OCI-M2 (cell line): ENCODE measurements at regions not wholly inside any gene's neighbourhood (a gene's known extent, or its start where the extent isn't known, plus 50 kb on each side); places are given as distances from the start of the nearest gene placed in this dataset.
"Not testable (repeated sequence)": the region's sequence is repeated elsewhere in the genome, so short reads cannot be mapped to it uniquely, and the experiment has no call there.

Experiments used
- DNase-seq: peaks from one replicate; lab custom pipeline; 2025; ENCODE audit not compliant: unreplicated experiment; lab: John Stamatoyannopoulos, UW

DNA sequence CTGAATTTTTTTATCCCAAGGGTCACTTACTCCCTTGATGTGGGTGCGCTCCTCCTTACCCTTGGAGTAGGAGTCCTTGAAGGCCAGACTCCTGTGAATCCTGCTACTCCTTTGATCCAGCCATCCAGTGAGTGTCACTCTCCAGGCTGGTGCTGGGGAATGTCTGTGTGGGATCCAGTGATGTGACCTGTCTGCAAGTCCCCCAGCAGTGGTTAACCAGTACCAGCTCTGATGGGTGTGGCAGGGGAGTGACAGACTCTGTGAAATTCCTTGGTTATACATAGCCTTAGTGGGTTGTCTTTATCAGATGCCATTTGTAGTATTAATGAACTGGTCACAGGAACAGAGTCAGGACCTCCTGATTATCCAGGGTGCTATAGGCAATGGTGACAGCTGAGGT, 409.5 kb upstream of the LMO3 start:
- no peak for DNase-seq

GRCh38 chr12:17007442-17008040, 401.6 kb upstream of the LMO3 start:
- DNase-seq = not testable (repeated sequence)

DNA sequence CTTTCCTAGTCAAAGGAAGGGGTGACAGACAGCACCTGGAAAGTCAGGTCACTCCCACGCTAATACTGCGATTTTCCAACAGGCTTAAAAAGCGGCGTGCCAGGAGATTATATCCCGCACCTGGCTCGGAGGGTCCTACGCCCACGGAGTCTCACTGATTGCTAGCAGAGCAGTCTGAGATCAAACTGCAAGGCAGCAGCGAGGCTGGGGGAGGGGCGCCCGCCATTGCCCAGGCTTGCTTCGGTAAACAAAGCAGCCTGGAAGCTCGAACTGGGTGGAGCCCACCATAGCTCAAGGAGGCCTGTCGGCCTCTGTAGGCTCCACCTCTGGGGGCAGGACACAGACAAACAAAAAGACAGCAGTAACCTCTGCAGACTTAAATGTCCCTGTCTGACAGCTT, 392.6 kb upstream of the LMO3 start:
- not testable (repeated sequence) for DNase-seq

DNA sequence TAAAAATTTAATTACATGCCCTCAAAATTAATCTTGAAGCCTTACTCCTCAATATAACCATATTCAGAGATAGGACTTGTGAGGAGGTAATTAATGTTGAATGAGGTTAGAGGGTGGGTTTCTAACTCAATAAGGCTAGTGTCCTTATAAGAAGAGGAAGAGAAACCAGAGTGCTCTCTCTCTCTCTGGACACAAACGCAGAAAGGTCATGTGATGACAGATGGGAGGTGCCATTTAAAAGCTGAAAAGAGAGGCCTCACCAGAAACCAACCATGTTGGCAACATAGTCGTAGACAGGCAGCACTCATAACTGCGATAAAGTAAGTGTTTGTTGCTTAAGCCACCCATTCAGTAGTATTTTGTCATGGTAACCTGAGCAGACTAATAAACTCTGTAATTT, 378.5 kb upstream of the LMO3 start:
- no peak for DNase-seq

- DNase-seq = no peak
These were observed 367.2 kb upstream of the LMO3 start for GRCh38 chr12:16972923-16973770.

DNA sequence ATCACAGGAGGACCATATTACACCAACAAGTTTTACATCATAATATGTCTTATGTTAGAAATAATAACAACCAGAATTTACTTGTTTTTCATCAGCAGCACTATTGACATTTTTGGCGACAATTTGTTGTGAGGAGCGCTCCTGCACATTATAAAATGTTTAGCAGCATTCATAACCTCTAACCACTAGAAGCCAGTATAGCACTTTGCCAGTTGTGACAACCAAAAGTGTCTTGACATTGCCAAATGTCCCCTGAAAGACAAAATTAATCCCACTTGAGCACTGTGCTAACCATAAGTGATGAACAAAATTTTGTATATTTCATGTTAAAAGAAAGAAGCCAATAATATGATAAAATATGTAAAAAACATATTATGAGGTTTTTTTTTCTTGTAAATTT, 356.9 kb upstream of the LMO3 start:
- no peak for DNase-seq

GRCh38 chr12:16955083-16955657, 349.2 kb upstream of the LMO3 start:
- DNase-seq = no peak

GRCh38 chr12:16949871-16950667, 344.1 kb upstream of the LMO3 start:
- no peak for DNase-seq

DNA sequence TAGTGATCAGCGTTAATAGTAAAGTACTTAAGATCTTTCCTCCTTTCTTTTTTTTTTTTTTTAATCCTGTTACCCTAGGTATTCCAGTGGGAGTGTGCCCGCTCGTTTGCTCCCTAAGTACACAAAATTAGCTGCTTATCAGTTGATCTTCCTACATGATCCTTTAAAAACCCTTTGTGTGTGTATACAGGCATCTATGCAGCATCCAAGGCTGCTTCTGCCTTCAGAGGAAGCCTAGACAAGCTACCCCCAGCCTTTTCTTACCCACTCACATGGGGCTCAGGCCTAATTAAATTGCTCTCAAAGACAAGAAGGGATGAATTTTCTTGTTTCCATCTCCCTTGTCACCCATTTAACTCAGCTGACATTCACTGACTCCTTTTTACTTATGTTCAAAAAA, 343.4 kb upstream of the LMO3 start:
- DNase-seq = no peak

DNA sequence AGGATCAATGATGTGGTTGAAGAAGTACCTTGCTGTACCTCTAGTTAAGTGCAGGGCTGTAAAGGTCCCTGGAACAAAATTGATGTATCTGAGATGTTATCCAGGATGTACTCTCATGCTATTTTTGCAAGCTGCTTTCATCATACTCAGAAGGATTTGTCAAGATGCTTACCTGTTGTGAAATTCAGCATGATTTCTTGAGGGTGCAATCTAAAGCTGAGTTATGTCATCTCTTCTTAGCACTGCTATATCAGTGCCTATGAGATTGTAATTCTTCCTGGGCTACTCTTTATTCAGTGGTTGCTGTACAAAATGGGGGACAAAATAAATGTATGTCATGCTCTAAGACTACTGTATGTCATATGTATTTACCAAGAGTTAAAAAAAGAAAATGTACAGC, 340.7 kb upstream of the LMO3 start:
- no peak for DNase-seq

DNA sequence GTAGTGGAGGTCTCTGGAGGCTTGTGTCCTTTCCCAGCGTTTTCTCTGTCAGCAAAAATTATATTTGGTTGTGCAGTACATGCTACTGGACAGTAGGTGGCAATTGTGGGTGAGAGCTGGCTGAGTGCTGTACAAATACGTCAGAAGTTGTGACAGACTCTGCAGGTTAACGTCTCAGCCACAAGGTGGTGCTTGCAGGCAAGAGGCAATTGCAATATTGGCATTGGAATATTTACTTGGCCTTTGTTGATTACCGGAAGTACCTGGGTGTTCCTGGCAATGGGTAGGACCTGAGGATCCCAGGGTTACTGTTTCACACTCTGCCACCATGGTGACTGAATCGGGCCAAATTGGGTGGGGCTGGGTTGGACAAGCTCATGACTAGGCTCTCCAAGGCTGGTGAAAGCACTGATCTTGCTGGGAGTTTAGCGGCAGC, 333.9 kb upstream of the LMO3 start:
- DNase-seq = no peak

GRCh38 chr12:16927259-16927658, 321.3 kb upstream of the LMO3 start:
- DNase-seq = no peak

DNA sequence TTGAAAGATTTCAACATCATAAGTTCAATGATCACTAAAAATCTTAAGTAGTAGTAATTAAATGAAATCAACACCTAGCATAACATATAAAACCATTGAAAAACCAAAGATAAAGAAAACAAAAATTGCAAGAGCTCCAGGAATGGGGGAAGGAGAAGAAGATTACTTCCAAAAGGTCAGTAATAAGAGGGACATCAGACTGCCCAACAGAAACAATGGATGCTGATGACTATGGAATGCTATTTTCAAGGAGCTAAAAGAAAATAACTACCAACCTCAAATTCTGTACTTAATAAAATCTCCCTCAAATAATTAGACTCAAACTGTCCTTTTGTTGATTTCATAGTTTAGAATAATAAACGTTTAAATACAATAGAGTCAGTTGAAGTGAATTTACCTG, 314.5 kb upstream of the LMO3 start:
- DNase-seq = no peak

DNA sequence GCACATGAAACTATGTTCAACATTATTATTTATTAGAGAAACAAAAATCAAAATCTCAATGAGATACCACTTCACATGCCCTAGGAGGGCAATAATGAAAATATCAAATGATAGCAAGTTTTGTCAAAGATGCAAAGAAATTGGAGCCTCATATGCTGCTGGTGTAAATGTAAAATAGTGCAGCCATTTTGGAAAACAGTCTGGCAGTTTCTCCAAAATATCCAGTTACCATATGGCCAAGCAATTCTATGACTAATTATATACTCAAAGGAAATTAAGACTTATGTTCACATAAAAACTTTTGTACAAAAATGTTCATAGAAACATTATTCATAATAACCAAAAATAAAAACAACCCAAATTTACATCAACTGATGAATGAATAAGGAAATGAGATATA, 313.6 kb upstream of the LMO3 start:
- no peak for DNase-seq

DNA sequence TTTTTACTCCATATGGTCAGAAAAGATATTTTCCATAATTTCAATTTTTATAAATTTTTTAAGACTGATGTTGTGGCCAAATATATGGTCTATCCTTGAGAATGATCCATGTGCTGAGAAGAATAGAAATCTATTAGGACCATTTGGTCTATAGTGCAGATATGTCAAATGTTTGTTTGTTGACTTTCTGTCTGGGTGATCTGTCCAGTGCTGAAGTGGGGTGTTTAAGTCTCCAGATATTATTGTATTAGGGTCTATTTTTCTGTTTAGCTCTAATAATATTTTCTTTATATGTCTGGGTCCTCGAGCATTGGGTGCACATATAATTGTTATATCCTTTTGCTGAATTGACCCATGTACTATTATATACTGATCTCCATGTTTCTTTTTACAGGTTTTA, 308.9 kb upstream of the LMO3 start:
- DNase-seq = no peak

- no peak for DNase-seq
These were observed 308.0 kb upstream of the LMO3 start for GRCh38 chr12:16913832-16914490.

DNA sequence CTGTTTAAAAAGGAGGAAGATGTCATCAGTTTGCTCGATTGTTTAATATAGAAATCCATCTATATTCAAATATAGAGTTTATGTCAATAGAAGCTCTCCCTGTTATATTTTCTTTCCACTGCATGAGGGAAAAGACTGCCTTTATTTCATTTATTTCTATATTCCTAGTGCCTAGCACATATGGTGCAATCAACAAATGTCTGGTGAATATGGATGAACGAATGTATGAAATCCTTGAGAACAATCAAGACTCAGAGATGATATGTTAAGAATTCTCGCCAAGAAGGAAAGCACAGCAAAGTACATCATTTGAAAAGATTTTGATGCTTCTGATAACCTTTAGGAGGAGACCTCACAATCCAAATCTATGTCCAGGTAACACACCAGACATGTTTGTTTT, 296.0 kb upstream of the LMO3 start:
- DNase-seq = no peak

- no peak for DNase-seq
These were observed 287.5 kb upstream of the LMO3 start for GRCh38 chr12:16893426-16893825.

DNA sequence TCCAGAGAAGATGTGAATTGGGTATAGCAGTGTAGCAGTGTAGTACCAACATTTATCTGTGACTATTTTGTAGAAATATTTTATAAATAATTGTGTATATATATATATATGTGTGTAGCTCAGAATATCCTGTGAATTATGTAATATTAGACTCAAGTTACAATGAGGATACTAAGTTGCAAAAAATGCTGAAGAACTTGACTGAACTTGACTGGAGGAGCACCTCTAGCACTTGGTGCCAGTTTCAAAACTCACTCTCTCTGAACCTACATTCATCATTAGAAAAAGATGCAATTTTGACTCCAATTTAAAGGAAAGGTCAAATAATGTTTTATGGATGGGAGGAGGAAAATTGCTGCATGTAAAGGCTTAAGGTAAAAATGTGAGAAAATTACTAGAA, 285.7 kb upstream of the LMO3 start:
- no peak for DNase-seq

- no peak for DNase-seq
These were observed 278.9 kb upstream of the LMO3 start for GRCh38 chr12:16884819-16885218.

DNA sequence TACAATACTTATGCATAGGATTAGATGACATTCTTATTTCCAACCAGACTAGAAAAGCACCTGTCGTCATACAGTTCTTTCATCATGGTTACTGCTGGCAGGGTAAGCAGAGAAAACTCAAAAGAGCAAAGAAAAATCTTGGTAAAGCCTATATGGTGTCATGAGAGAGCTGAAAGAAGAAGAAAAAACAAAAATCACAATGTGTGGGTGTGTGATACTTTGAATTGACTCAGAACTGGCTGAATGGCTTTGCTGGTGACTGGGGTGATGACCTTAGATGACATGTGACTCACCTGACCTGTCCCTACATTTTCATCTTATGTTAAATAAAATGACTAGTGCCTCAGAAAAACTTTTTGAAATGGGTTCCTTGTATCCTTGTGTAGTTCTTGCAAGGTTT, 278.1 kb upstream of the LMO3 start:
- DNase-seq = no peak
